ENCODE measurements at regions not wholly inside any gene's neighbourhood (a gene's known extent, or its start where the extent isn't known, plus 50 kb on each side); places are given as distances from the start of the nearest gene placed in this dataset.
A peak's percentile ranks its signal among the peaks of the same experiment; 100 is the strongest.

DNA sequence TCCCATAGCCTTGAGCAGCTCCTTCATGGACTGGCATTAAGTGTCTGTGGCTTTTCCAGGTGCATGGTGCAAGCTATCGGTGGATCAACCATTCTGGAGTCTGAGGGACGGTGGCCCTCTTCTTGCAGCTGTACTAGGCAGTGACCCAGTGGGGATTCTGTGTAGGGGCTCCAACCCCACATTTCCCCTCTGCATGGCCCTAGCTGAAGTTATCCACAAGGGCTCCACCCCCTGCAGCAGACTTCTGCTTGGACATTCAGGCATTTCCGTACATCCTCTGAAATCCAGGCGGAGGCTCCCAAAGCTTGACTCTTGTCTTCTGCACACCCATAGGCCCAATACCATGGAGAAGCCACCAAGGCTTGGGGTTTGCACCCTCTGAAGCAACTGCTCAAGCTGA lies 89.3 kb upstream of the PGRMC2 start:
- H3K4me3 ChIP-seq: no peak overlapping the region
- no peaks in the 10 kb centered on the region for H3K4me1 ChIP-seq
- peaks cover 0 to 6% of the 10 kb centered on the region in 2 donors for H3K9me3 ChIP-seq
- no peak for DNase-seq (ENCODE audit: low spot score in 2 of 2)
- H3K27me3 ChIP-seq: no peaks in the 10 kb centered on the region
- TF ChIP-seq POLR2A (IDR thresholded peaks at IDR 0.05) (no peak), POLR2AphosphoS5 (IDR thresholded peaks at IDR 0.05) (no peak)
- TF ChIP-seq, protein P1, sequence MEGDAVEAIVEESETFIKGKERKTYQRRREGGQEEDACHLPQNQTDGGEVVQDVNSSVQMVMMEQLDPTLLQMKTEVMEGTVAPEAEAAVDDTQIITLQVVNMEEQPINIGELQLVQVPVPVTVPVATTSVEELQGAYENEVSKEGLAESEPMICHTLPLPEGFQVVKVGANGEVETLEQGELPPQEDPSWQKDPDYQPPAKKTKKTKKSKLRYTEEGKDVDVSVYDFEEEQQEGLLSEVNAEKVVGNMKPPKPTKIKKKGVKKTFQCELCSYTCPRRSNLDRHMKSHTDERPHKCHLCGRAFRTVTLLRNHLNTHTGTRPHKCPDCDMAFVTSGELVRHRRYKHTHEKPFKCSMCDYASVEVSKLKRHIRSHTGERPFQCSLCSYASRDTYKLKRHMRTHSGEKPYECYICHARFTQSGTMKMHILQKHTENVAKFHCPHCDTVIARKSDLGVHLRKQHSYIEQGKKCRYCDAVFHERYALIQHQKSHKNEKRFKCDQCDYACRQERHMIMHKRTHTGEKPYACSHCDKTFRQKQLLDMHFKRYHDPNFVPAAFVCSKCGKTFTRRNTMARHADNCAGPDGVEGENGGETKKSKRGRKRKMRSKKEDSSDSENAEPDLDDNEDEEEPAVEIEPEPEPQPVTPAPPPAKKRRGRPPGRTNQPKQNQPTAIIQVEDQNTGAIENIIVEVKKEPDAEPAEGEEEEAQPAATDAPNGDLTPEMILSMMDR (IDR thresholded peaks at IDR 0.05): no peak
- intact Hi-C loops (cut with DNase I; ENCODE audit: low total_unique reads): no loop called here
- H3K27ac ChIP-seq: no peak overlapping the region
- no peaks in the 10 kb centered on the region for H3K36me3 ChIP-seq

GRCh38 chr4:128376303-128376702 lies 88.7 kb upstream of the PGRMC2 start:
- H3K36me3 ChIP-seq: no peaks in the 10 kb centered on the region
- H3K4me3 ChIP-seq: no peak overlapping the region
- TF ChIP-seq POLR2A (IDR thresholded peaks at IDR 0.05): no peak
- TF ChIP-seq, protein P1 (IDR thresholded peaks at IDR 0.05): no peak
- TF ChIP-seq POLR2AphosphoS5 (IDR thresholded peaks at IDR 0.05): no peak
- no peak for DNase-seq (ENCODE audit: low spot score in 2 of 2)
- no peak overlapping the region for H3K27ac ChIP-seq
- H3K4me1 ChIP-seq: no peaks in the 10 kb centered on the region
- intact Hi-C loops (cut with DNase I; ENCODE audit: low total_unique reads): no loop called here
- H3K27me3 ChIP-seq: no peaks in the 10 kb centered on the region
- peaks cover 0 to 6% of the 10 kb centered on the region in 2 donors for H3K9me3 ChIP-seq

- TF ChIP-seq, protein P1 (IDR thresholded peaks at IDR 0.05): no peak
- TF ChIP-seq POLR2AphosphoS5 (IDR thresholded peaks at IDR 0.05) (no peak), POLR2A (IDR thresholded peaks at IDR 0.05) (no peak)
- no peak overlapping the region for H3K27ac ChIP-seq
- no peaks in the 10 kb centered on the region for H3K36me3 ChIP-seq
- H3K4me1 ChIP-seq: no peaks in the 10 kb centered on the region
- no peaks in the 10 kb centered on the region for H3K27me3 ChIP-seq
- no peak overlapping the region for H3K4me3 ChIP-seq
- intact Hi-C loops (cut with DNase I; ENCODE audit: low total_unique reads): no loop called here
- peaks cover 0 to 6% of the 10 kb centered on the region in 2 donors for H3K9me3 ChIP-seq
- no peak for DNase-seq (ENCODE audit: low spot score in 2 of 2)
Observed at GRCh38 chr4:128373628-128374027, 86.0 kb upstream of the PGRMC2 start.

GRCh38 chr4:128371876-128372275 lies 84.3 kb upstream of the PGRMC2 start:
- DNase-seq (ENCODE audit: low spot score in 2 of 2): no peak
- TF ChIP-seq, protein P1 (IDR thresholded peaks at IDR 0.05): no peak
- TF ChIP-seq POLR2AphosphoS5 (IDR thresholded peaks at IDR 0.05) (no peak), POLR2A (IDR thresholded peaks at IDR 0.05) (no peak)
- H3K27ac ChIP-seq: no peak overlapping the region
- no peaks in the 10 kb centered on the region for H3K4me1 ChIP-seq
- no peaks in the 10 kb centered on the region for H3K27me3 ChIP-seq
- intact Hi-C loops (cut with DNase I; ENCODE audit: low total_unique reads): no loop called here
- H3K4me3 ChIP-seq: no peak overlapping the region
- H3K36me3 ChIP-seq: no peaks in the 10 kb centered on the region
- peaks cover 0 to 4% of the 10 kb centered on the region in 2 donors for H3K9me3 ChIP-seq

DNA sequence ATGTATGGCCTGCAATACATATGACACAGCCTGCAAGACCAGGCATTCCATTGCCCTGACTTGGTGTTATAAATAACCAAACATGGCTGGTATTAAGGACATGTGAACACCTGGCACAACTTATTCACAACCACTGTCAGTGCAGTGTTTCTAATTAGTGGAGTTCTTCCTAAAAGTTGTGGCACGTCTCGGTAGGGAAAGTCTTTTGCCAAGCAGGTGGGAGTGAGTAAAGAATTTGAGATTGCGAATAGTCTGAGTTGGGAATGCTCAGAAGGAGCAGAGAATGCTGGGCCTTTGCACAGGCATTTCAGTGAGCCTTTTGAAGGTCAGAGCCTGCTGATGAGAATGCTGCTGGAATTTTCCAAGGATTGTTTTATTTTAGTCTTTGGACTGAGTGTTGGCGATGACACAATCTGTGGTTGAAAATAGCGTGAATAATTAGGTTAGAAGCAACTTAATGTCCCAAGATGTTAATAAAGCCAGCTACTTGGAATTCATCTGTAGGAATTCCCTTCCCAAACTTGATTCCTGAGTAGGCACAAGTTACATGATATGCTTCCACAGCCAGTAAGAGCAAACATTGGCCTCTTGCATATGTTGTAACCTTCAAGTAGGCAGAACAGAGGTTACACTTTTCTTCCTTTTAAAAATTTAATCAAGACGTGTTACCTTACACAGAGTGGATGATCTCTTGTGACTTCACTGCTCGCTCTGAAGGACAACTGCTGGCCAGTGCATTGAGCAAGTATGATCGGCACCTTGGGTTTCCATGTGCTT lies 83.6 kb upstream of the PGRMC2 start:
- peak overlapping the region in 1 of 2 donors; percentile 35 for H3K27ac ChIP-seq
- H3K36me3 ChIP-seq: no peaks in the 10 kb centered on the region
- no peak overlapping the region for H3K4me3 ChIP-seq
- H3K9me3 ChIP-seq: no peaks in the 10 kb centered on the region
- TF ChIP-seq POLR2A (IDR thresholded peaks at IDR 0.05) (no peak), POLR2AphosphoS5 (IDR thresholded peaks at IDR 0.05) (no peak)
- TF ChIP-seq, protein P1 (IDR thresholded peaks at IDR 0.05): no peak
- H3K4me1 ChIP-seq: no peaks in the 10 kb centered on the region
- DNase-seq (ENCODE audit: low spot score in 2 of 2): no peak
- H3K27me3 ChIP-seq: no peaks in the 10 kb centered on the region
- intact Hi-C loops (cut with DNase I; ENCODE audit: low total_unique reads): no loop called here

Measured in breast epithelium (tissue), 4 donors.